IPS DF 4.7 (cell line): ENCODE measurements at regions not wholly inside any gene's neighbourhood (a gene's known extent, or its start where the extent isn't known, plus 50 kb on each side); places are given as distances from the start of the nearest gene placed in this dataset.

Source experiments
- DNase-seq: peaks from one replicate; pipeline ENCODE4 v3.0.0-alpha.2; 2013; ENCODE audit warnings: low spot score; ENCODE audit errors: extremely low read depth

GRCh38 chr3:80521081-80521480 is 753.3 kb upstream of the ROBO1 start:
- no peak for DNase-seq

DNA sequence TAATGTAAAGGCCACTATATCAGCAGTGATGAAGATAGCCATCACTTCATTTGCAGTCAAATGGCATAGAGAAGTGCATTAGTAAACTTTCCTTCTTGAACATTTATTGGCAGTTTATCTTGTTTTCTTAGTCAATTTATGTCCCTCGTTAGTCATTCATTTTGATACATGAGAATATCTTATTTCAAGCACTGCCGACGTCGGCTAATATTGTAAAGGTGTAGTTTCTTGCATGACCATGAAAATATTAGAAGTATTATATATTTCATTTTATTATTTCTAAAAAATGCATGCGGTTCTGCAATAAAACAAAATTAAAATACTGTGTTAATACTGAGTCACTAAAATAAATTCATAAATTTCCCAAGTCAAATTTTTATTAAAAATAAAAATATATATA is 751.6 kb upstream of the ROBO1 start:
- no peak for DNase-seq

GRCh38 chr3:80496452-80496851 is 728.7 kb upstream of the ROBO1 start:
- DNase-seq, result no peak

DNA sequence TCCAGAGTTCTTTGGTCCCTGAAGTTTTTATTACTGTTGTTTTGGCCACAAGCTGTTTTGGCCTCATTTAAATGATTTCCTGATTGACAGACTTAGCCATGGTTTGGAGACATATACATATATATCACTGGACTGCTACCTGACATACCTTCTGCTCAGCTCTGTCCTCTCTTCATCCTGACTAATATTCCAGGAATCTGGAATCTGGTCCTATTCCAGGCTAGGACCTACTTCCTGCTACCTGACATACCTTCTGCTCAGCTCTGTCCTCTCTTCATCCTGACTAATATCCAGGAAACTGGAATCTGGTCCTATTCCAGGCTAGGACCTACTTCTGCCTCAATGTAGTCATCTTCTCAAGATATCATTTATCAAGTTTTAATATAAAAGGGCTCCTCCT is 724.4 kb upstream of the ROBO1 start:
- DNase-seq, result no peak

DNA sequence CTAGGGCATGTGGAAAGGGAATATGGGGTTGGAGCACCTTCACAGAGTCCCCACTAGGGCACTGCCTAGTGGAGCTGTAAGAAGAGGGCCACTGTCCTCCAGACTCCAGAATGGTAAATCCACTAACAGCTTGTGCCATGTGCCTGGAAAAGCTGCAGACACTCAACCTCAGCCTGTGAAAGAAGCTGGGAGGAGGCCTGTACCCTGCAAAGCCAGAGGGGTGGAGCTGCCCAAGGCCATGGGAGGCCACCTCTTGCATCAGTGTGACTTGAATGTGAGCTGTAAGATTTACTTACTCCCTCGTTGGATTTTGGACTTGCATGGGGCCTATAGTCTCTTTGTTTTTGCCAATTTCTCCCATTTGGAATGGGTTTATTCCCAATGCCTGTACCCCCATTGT is 705.2 kb upstream of the ROBO1 start:
- DNase-seq, result no peak

GRCh38 chr3:80472459-80472858 is 704.7 kb upstream of the ROBO1 start:
- no peak for DNase-seq

GRCh38 chr3:80470433-80470832 is 702.6 kb upstream of the ROBO1 start:
- no peak for DNase-seq

DNA sequence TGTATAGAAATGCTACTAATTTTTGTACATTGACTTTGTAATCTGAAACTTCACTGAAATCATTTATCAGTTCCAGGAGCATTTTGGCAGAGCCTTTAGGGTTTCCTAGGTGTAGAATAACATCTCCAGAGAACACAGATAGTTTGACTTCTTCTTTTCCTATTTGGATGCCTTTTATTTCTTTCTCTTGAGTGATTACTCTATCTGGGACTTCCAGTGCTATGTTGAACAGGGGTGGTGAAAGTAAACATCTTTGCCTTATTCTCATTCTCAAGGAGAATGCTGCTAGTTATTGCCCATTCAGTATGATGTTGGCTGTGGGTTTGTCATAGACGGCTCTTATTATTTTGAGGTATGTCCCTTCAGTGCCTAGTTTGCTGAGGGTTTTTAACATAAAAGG is 697.9 kb upstream of the ROBO1 start:
- DNase-seq, result no peak

DNA sequence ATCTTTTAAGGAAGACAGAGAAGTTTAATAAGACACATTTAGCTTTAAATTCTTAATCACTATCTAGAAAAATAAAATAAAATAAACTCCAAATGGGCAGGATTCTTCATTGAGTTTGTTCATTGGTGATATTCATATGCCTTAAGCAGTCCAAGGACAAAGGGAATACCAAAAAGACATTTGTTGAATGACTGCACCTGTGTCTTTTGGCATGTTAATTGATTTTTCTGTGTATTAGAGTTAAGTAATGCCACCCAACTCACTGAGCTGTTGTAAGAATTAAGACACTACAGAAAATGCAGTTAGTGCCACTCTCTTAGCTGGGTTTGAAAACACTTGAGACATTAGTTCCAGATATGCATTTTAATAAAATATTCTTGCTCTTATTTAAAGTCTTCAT is 683.6 kb upstream of the ROBO1 start:
- DNase-seq, result no peak

GRCh38 chr3:80445641-80446040 is 677.8 kb upstream of the ROBO1 start:
- no peak for DNase-seq

DNA sequence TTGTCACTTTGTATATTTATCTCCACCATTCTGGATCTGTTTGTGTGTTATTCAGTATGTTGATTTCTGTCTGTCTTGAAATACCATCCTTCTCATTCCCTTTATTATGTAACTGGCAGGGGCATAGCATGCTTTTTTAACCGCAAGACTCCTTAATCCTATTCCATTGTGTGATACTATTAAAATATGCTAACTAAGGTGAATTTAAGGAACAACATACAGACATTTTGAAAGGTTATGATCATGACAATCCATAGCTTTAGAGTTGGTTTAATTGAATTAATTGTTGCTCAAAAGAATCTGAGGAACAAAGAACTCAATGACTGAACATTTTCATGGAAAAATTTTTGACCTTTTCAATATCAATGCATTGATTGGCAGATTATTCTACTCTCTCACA is 677.3 kb upstream of the ROBO1 start:
- no peak for DNase-seq

DNA sequence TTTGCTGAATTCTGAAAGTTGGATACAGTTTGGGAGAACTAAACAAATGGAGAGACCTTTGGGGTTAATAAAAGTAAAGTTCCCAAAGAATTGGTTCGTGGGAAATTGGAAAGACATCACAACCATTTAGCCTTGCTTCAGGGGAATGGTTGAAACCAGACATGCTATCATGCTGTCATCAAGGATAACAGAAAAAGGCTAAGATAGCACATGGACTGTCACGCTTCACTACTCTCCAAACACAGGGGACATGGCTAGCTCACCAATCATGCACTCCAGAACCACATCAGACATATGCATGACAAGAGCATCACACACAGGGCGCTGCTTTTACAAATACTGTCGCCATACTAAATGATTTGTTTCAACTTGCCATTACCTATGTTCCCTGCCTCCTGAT is 671.7 kb upstream of the ROBO1 start:
- DNase-seq, result no peak

DNA sequence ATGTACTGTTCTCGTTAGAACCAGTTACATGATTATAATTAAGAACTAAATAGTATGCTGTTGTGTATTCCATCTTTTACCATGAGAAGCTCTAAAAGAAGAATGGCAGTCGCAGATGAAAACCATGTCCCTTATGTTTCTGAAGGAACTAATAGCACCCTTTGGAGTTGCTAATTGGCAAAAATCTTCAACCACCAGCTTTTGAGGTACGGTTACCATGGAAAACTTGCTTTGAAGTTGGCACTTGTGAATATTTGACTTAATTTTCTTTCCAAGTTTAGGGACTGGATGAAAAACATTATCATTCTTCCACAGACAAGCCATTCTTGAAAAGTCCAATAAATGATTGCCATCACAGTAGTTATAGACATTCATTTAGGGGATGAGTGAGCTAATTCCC is 666.6 kb upstream of the ROBO1 start:
- no peak for DNase-seq

GRCh38 chr3:80424951-80425350 is 657.2 kb upstream of the ROBO1 start:
- no peak for DNase-seq

DNA sequence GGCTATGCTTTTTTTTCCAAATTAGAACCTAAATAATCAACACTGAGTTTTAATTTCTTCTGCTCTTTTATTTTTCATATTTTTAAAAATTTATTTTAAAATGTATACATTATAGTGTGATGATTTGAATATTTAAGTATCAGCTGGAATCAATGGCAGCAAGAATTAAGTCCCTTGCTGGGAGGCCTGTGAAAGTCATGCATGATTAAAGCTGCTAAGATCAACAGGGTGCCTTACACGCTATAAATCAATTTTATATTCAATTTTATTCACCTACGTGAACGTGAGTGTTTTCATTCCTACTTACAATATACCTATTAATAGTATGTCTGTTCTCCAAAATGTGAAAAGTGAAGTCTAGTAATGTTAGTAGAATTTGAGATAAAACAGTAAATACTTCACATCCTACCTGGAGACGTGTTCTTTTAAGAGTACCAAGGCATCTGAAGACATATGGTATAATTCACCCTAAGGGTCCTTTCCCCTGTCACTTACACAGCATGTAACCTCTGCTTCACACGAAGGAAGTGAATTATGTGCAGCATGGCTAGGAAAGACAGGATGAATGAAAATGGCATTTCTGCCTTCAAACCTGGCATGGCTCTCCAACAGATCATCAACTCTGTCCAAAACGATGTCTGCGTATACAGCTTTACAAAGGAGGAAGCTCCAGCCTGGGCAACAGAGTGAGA is 640.4 kb upstream of the ROBO1 start:
- DNase-seq, result no peak

DNA sequence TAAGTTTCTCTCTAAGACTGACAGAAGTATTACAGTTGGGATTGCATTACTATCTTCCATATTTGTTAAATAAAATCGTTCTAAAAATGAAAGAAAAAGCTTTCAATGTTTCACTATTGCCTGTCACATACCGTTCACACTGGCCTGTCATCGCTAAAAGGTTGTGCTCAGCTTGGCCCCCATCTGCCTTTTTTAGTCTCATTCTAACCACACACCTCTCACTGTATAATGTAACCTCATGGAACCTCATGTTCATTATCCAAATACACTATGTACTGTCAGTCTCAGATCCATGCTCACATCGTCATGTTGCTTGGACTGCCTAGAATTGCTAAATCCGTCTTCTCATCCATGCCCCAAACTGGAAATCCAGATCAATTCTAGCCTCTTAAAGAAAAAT is 637.8 kb upstream of the ROBO1 start:
- no peak for DNase-seq

DNA sequence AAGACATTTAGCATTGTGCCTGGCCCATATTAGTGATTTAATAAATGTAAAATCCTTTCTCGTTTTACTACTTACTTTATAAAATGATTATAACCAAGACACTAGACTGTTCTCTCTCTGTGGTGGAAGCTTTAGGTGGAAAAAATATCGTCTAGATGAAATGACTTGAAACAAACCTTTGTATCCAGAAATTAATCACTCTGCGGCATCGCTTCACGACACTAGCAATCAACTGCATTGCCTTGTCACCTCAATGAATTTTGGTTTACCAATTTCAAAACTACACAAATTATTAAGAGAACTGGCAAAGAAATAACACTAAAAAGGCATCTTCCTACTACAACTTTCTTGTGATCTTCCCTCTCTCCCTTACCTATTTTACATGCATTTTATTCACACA is 627.2 kb upstream of the ROBO1 start:
- no peak for DNase-seq

- no peak for DNase-seq
Measured at GRCh38 chr3:80391573-80391972, 623.8 kb upstream of the ROBO1 start.

DNA sequence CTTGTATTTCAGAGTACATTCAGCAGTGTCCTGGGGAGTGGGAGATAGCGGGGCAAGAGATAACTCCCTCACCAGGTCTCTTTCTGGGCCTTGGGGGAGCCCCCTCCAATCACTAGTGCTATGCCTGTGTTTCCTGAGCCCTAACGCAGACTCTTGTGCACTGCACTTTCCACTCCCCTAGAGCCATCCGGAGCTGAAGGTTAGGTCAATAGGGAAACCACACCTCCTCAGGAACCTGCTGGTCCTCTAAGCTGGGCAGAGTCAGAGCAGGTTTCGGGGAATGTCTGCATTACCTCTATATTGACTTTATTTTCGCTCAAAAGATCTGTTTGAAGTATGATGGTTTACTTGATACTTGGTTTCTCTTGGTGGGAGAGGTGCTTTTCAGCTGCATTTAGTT is 617.0 kb upstream of the ROBO1 start:
- no peak for DNase-seq

- DNase-seq, result no peak
Measured at GRCh38 chr3:80374423-80374822, 606.6 kb upstream of the ROBO1 start.

DNA sequence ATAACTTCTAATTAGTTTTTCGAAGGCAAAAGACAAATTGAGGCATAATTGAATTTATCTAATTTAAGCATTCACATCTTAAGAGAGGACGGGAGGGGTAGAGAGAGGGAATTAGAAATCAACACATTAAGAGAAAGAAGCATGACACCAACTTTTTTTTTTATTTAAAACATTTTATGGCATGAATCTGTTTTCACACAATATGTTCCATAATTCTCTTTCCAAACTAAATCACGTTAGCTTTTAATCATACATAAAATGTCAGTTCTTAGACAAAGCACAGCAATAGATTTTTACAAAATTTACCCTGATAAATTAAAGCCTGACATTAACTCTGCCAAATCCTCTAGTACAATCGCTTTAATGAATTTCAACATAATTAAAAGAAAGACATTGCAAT is 600.8 kb upstream of the ROBO1 start:
- no peak for DNase-seq

GRCh38 chr3:80366808-80367548 is 599.2 kb upstream of the ROBO1 start:
- no peak for DNase-seq

DNA sequence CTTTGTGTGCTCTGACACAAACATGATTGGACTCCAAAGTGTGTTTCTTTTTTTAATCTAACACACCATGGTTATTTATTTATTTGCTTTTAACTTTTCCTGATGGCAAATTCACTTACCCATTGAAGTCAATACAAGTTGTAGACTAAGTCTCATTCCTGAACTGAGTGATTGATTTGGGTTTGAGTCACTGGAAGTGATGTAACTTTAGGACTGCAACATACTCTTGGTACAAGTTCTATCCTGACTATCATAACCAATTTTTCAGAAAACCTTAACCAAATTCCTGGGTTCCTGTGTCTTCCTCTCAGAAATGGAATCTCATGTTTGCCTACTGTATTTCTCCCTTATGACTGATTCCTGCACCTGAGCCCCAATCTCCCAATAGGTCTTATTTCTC is 590.0 kb upstream of the ROBO1 start:
- DNase-seq, result no peak
